SKM-1 (cell line): ENCODE measurements at regions not wholly inside any gene's neighbourhood (a gene's known extent, or its start where the extent isn't known, plus 50 kb on each side); places are given as distances from the start of the nearest gene placed in this dataset.
"Not testable (repeated sequence)": the region's sequence is repeated elsewhere in the genome, so short reads cannot be mapped to it uniquely, and the experiment has no call there.

ENCODE experiments used
- DNase-seq: peaks from one replicate; lab custom pipeline; 2025; ENCODE audit not compliant: unreplicated experiment; lab: John Stamatoyannopoulos, UW

DNA sequence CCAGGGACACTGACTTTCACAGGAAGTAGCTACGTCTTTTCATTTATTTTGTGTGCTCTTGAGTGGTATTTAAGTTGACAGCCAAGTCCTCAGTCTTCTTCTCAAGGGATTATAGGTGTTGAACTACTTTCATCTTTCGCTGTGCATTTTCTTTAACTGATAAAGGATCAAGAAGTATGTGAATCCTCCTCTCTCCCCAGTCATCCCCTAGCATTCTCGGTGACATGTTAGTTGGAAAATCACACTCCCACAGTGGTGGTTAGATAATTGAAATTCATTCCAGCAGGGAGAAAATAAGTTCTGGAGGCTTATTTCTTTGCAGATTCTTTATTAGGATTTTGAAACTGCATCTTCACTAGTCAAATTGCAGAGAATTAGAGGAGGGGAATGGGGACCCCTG, 569.4 kb downstream of the MEI4 start:
- DNase-seq: no peak

DNA sequence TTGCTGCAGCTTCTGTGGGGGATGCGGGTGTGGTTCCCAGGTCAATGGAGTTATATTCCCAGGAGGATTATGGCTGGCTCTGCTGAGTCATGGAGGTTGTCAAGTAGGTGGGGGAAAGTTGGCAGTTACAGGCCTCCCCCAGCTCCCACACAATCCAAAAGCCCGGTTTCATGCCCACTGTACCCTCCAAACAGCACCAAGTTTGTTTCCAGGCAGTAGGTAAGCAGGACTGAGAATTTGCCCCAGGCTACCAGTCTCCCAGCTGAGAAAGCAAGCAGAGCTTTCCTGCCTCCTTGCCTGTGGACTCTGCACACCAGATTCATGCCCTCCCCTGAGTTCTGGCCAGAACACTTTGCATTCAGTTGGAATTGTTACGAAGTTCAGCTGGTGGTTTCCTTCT, 578.2 kb downstream of the MEI4 start:
- no peak for DNase-seq

DNA sequence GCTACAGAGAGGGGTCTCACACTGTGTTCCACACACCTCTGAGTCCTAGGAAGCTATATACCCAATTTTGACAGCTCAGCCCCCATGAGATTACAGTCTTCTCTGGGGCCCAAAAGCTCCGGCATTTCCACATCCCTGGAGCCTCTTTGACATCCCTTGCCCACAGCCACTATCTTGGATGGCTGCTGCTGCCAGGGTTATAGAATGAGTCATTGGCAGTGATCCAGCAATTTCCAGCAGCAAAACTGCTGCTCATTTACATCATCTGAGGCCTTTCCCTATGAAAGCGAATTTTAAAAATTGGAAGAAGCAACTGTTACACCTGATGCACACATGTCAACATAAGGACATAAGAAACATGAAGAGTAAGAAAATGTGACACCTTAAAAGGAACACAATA, 590.7 kb downstream of the MEI4 start:
- DNase-seq: no peak

DNA sequence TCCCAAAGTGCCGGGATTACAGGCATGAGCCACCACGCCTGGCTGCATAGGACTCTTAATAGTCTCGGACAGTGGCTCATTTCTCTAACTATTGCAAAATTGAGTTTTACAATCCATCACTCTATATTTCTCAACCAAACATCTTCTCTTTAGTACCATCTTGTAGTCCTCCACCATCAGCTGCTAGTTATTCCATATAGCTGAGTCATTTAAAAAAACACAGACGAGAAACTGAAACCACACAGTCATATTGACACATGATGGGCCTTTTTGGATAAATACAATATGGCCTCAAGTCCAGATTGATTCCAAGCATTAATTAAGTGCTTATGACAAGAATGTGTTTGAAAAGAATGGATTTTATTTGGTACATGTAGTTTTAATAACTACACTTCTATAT, 599.1 kb downstream of the MEI4 start:
- DNase-seq: no peak

DNA sequence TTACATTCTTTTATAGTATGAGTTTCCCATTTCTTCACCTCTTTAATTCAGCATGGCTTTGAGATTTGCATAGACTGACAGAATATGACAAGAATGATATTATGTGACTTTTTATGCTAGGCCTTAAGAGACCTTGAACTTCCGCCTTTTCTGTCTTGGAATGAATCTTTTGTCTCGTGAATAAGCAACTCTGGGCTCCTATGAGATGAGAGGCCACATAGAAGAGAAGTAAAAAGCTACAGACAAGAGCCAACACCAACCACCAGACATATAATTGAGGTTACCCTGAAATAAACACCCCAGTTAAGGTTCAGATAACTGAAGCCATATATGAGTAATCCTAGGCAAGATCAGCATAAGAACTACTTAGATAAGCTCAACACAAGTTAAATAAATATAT, 600.8 kb downstream of the MEI4 start:
- DNase-seq: no peak

DNA sequence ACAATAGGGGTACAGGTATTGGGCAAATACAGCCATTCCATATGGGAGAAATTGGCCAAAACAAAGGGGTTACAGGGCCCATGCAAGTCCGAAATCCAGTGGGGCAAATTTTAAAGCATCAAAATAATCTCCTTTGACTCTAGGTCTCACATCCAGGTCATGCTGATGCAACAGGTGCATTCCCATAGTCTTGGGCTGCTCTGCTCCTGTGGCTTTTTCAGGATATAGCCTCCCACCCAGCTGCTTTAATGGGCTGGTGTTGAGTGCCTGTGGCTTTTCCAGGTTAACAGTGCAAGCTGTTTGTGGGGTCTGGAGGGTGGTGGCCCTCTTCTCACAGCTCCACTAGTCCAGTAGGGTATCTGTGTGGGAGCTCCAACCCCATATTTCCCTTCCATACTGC, 607.1 kb downstream of the MEI4 start:
- no peak for DNase-seq

DNA sequence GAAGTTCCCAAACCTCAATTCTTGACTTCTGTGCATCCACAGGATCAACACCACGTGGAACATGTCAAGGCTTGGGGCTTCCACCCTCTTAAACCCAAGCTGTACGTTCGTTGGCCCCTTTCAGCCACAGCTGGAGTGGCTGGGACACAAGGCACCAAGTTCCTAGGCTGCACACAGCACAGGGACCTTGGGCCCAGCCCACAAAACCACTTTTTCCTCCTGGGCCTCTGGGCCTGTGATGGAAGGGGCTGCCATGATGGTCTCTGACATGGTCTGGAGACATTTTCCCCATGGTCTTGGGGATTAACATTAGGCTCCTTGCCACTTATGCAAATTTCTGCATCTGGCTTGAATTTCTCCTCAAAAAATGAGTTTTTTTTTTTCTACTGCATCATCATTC, 606.9 kb upstream of the IRAK1BP1 start:
- not testable (repeated sequence) for DNase-seq

DNA sequence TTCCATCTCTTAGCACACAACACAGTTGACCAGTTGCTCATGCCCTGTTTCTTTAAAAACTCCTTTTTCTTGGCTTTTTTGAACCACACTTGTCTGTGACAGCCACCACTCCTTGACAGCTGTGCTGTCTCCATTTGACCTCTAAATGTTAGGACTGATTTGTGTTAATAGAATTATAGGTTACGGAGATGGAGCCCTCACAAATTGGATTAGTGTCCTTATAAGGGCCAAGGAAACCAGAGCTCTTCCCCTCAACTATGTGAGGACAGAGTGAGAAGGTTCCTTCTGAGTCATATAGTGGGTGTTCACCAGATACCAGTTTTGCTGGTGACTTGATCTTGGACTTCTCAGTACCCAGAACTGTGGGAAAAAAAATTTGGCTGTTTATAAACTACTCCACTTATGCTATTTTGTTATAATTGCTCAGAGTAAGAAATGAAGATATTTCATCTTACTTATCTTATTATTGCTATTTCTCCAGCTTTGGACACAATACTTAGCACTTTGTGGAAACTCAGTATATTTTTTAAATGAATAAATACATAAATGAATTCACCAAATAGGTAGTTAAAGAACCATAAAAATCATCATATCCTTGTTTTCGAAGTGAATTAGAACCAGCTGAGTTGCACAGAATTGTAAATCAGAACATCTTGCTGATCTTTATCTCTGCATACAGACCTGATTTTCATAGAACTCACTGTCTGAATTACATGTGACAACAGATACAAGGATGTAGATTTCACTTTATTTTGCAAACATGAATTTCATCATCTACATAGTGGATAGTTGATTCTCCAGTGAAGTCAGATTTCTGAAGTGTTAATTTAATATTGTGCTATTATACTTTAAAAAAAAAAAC, 598.5 kb upstream of the IRAK1BP1 start:
- DNase-seq: no peak

DNA sequence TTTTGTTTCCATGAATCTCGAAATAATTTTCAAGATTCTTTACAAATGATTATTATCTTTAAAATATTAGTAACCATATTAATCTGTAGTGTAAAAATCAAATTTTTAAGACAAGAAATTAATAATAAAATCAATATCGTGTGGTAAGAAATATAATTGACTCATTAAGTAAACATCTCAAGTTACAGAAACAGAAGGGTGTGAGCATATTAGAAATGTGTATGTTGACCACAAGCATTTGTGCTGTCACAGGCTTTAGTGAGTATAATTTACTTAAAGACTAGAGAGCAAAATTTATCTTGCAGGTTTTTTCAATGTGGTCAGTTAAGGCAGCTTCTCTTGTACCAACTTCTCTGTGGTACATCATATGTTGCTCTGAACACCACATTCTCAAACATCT, 566.5 kb upstream of the IRAK1BP1 start:
- no peak for DNase-seq

DNA sequence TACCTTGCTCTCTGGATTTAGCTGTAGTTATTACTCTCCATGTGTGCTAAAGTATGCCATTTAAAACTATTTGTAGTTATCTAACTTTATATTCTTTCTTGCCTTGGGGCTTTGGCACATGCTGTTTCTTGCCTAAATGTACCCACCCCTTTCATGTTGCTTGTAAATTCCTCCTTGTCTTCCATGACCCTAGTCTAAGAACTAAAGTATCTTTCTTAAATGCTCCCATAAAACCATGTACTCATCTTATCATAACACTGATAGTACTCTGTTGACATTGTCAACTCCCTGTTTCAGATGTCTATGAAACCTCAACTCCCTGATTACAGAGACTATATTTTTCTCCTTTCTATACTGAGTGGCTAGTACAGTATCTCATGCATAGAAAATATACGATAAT, 564.9 kb upstream of the IRAK1BP1 start:
- DNase-seq: no peak

DNA sequence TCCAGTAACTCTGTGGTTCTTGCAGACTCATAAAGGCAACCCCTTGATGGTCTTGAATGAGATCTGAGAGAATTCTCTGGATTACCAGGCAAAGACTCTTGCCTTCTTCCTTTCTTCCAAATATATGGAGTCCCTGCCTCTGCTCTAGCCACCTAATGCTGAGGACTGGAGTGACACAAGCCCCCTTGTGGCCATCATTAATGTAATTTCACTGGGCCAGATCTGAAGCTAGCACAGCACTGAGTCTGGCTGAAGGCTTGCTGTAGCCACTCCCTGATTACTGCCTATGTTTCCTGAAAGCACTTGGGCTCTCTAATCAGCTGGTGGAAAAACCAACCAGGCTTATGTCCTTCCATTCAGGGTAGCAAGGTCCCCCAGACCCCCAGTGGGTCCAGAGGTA, 559.3 kb upstream of the IRAK1BP1 start:
- DNase-seq: no peak

DNA sequence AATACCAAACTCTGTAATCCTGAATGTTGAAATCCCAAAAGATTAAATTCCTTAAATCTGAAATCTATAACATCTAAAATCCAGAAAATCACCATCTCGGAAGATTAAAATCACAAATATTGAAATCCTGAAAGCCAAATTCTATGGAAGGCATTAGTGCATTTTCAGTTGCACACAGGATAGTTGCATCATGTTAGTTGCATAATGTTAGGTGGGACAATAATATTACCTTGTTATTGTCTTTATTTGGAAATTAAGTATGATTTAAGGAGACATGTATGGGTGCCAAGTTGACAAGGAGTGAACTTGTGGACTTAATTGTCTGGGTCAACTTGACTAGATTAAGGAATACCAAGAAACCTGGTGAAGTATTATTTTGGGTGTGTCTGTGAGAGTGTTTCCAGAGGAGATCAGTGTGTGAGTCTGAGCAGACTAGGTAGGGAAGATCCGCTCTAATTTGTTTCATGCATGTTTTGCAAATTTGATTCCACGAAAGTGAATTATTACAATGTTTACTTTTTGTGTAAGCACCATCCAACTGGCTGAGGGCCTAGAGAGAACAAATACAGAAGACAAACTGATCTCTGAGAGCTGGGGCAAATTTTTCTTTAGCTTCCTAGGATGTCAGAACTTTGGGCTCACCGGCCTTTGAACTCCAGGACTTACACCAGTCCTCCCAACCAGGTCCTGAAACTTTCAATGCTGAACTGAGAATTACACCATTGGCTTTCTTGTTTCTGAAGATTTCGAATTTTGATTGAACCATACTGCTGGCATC, 545.1 kb upstream of the IRAK1BP1 start:
- no peak for DNase-seq

DNA sequence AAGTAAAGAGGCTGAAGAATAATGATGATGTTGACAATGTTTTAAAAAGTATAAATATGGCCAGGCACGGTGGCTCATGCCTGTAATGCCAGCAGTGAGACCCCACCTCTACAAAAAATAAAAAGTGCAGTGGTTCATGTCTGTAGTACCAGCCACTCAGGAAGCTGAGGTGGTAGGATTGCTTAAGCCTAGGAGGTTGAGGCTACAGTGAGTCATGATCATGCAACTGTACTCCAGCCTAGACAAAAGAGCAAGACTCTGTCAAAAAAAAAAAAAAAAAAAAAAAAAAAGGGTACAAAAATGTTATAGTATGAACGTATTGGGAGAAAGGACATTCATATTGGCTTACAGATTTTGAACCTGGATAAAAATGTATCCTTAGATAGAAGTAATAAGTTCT, 543.1 kb upstream of the IRAK1BP1 start:
- DNase-seq: no peak

DNA sequence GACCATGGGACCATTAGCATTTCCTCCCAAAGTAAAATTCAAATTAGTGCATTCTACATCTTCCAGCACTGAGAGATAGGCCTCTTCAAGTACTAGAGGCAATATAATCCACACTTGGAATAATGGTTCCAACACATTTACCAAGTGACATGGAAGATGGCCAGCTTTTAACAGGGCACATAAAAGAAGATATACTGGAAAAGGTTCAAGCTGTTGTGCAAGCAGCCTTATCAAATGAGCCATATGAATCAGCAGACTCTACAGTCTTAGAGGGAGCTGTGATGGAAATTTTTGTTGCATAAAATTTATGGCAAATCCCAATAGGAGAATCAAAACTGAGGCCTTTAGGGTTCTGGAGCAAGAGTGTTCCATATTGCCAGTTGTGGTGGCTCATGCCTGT, 526.6 kb upstream of the IRAK1BP1 start:
- DNase-seq: no peak

DNA sequence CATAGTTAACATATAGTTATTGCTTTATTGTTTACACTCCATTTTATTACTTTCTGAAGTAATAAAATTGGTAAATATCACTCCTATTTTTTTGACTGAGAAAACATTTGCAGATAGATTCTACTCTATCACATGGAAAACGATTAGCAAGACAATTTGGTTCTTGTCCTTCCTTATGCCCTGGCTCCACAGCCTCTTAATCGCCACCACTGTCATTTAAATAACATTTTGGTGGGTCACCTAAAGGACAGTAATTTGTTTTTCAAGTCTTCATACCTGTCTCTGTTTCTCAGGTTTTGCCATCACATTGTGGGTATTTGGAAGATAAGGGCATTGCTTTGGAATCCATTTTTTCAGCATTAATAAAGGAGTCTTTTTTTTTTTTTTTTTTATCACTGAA, 521.5 kb upstream of the IRAK1BP1 start:
- no peak for DNase-seq

DNA sequence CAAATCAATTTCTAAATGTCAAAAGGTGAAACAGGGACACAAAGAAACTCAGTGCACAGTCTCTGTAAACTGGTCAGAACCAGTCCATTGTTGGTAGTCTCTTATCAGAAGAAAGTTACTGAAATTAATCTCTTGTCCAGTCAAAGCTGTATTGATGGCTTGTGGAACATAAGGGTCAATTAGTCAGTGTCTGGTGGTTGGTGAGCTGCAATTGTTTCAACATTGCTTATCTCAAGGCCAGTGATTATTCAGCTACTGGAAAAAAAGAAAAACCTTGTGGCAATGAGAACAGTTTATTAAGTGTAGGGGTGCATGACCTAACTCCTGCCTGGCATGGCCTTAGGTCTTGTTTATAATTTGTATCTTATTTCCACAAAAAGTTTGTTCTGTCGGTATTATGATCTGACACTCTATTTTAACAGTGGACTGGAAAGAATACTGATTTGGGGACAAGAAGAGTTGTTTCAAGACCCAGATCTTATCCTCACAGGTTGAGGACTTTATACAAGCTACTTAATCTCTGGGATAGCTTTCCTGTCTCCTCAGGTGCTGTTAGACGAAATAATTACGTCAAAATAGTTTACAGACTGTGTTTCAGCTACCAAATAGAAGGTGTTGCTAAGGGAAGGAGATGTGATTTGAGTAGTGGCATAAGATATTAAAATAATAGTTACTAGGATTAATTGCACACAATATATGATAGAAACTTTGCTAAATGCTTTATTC, 520.0 kb upstream of the IRAK1BP1 start:
- no peak for DNase-seq

DNA sequence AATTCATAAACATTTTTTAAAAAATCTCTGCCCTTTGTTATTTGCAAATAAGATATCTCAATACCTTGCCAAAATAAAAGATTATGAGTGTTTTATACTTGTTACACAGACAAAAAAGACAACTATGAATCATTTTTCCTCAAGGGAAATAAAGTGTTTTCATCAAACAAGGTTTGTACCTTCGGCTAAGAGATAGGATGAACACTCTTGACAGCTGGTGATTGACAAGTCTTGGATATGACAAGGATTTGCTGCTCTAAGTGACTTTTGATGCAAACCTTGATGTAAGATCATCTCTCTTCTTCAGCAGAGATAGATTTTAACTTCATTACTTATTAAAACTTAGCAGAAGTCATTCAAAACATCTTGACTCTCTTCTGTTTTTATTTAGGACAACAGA, 514.3 kb upstream of the IRAK1BP1 start:
- no peak for DNase-seq

DNA sequence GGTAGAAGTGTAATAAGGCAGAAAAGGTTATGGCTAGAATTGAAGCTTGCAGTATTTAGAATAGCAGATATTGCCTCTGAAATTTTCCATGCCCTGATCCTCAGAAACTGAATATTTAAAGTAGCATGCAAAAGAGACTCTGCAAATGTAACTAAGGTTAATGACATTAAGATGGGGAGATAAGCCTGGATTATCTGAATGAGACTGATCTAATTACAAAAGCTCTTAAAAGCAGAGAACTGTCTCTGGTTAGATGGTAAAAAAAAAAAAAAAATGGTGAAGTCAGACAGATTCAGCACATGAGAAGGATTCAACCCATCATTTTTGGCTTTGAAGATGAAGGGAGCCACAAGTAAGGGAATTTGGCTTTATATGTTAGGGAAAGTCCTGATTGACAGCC, 503.7 kb upstream of the IRAK1BP1 start:
- DNase-seq: no peak

DNA sequence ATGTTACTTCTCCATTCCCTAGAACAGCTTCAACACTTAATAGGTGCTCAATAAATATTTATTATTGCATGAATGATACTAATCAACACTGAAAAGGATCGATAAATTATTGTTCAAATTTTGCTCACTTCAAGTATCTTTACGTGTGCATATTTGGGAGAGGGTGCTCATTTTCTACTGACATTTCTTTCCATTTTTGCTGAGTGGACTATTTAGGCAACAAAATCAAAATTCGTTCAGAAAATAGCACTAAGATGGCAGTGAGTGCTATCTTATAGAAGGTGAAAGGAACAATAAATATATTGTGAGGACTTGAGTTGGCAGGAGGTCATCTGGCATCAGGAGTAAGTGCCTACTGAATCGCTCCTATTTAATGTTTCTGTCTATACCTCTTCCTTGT, 501.9 kb upstream of the IRAK1BP1 start:
- no peak for DNase-seq

DNA sequence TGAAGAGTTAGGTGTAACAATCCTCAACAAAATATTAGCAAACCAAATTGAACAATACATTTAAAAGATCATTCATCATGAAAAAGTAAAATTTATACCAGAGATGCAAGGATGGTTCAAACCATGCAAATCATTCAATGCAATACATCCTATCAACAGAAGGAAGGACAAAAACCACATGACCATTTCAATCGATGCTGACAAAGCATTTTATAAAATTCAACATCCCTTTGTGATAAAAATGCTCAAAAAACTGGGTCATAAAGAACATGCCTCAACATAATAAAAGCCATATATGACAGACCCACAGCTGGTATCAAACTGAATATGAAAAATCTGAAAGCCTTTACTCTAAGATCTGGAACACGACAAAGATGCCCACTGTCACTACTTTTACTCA, 490.3 kb upstream of the IRAK1BP1 start:
- DNase-seq: no peak

DNA sequence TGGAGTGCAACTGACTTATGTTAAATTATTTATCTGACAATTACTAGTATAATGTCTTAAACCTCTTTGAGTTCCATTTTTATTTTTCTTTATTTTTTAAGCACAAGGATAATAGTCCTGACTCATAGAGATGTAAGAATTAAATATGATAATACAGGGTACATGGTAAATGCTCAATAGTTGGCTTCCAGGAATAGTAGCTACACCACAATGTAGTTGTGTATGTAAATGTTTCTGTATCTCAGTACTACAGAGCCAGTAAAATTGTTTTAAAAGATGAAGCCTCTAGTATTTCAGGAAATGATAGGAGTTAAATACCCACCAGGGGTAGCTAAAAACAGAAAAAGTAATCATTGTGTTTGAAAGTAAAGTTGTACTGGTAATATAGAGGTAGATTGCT, 487.4 kb upstream of the IRAK1BP1 start:
- no peak for DNase-seq

DNA sequence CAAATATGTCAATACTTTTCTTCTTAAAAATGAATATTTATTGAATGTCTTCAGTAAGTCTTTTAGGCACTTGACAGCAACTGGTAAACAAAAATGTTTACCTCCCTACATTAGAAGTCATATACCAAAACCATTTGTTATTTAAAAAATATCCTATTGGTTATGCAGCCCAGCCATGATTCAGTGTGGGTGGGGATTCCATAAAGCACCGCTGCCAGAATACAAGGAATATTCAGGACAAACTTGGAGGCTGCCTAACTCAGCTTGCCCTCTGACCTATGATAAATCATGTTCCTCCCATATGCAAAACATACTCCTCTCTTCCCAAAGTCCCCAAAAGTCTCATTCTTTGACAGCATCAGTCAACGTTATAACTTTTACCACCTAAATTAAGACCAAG, 486.8 kb upstream of the IRAK1BP1 start:
- DNase-seq: no peak
